HepG2 (cell line): ENCODE measurements at regions not wholly inside any gene's neighbourhood (a gene's known extent, or its start where the extent isn't known, plus 50 kb on each side); places are given as distances from the start of the nearest gene placed in this dataset.

Experiments used
- ATAC-seq: fragments of 200-7000 bp; cut with Tn5 transposase; 3 replicates; pipeline ENCODE4 v1.9.1; 2020; ENCODE audit warnings: mild to moderate bottlenecking, moderate library complexity
- BruUV-seq: library from RNA; stranded (reverse); fragments of 400-500 nt; replicated peaks from 2 replicates; lab custom pipeline; 2021; lab: Mats Ljungman, UMichigan
- CTCF ChIA-PET: fragments of 300-600 bp; formaldehyde crosslinking; extraction: SDS; loops from one replicate; lab custom pipeline; 2021; ENCODE audit warnings: low total read pairs, inconsistent platforms, low intra/inter-chr PET ratio; lab: Yijun Ruan, JAX
- POLR2A ChIA-PET: fragments of 350-600 bp; sonication (Branson Sonifier 250); formaldehyde crosslinking; loops from one replicate; lab custom pipeline; 2020; ENCODE audit warnings: antibody characterized with exemption, inconsistent platforms; lab: Yijun Ruan, JAX
- DNase-seq: peaks from one replicate; pipeline ENCODE4 v3.0.0-alpha.2; 2015; ENCODE audit warnings: low spot score
- FAIRE-seq: peaks from 3 replicates; lab custom pipeline; 2011; peaks lifted over from hg19 to GRCh38; lab: Jason Lieb, UNC
- H2AFZ ChIP-seq: one replicate; pipeline ENCODE4 v1.6.1; 2011; ENCODE audit warnings: low read length, inconsistent platforms
- H3K27ac ChIP-seq: fragments of 300-600 bp; 3 replicates; pipeline ENCODE4 v1.8.0; 2011; ENCODE audit warnings: mixed run types, mild to moderate bottlenecking, mixed read lengths, low read length, inconsistent platforms; ENCODE audit not compliant: insufficient read depth; ENCODE audit errors: extremely low read length
- H3K27me3 ChIP-seq, 2 experiments: fragments of 200-600 bp in 1 of 2; 2 replicates in 1 of 2; 3 replicates in 1 of 2; pipeline versions ENCODE4 v1.6.0 to v1.8.0; 2011; ENCODE audit warnings: low read length in 2 of 2, mild to moderate bottlenecking in 2 of 2, moderate library complexity in 2 of 2, inconsistent platforms in 1 of 2; ENCODE audit not compliant: insufficient read depth in 2 of 2, control insufficient read depth in 1 of 2
- H3K36me3 ChIP-seq, 2 experiments: fragments of 200-600 bp in 1 of 2; replicated peaks in 1 of 2; 2 replicates in 1 of 2; 3 replicates in 1 of 2; pipeline versions ENCODE4 v1.5.1 to v1.8.0; 2011; ENCODE audit warnings: low read length in 2 of 2, inconsistent platforms in 1 of 2; ENCODE audit not compliant: insufficient read depth in 2 of 2, control insufficient read depth in 1 of 2
- H3K4me1 ChIP-seq: 2 replicates; pipeline ENCODE4 v1.5.1; 2012; ENCODE audit warnings: low read length, inconsistent platforms; ENCODE audit not compliant: insufficient read depth
- H3K4me2 ChIP-seq: 2 replicates; pipeline ENCODE4 v1.6.0; 2011; ENCODE audit warnings: low read depth, low read length, inconsistent platforms
- H3K4me3 ChIP-seq, 3 experiments: fragments of 200-600 bp in 1 of 3; sonication (generic), shearing (Covaris generic) in 1 of 3; replicated peaks in 1 of 3; 2 replicates each; pipeline ENCODE4 v1.5.1; 2011 to 2016; ENCODE audit warnings: low read length in 3 of 3, inconsistent platforms in 2 of 3, low read depth in 2 of 3, mild to moderate bottlenecking in 2 of 3, control low read depth in 1 of 3, mixed read lengths in 1 of 3; ENCODE audit not compliant: insufficient read depth in 1 of 3
- H3K79me2 ChIP-seq: one replicate; pipeline ENCODE4 v1.6.1; 2011; ENCODE audit warnings: low read length, inconsistent platforms; ENCODE audit not compliant: insufficient read depth
- H3K9ac ChIP-seq: 2 replicates; pipeline ENCODE4 v1.6.0; 2011; ENCODE audit warnings: mild to moderate bottlenecking, low read depth, low read length, inconsistent platforms; ENCODE audit not compliant: insufficient read depth
- H3K9me3 ChIP-seq: 2 replicates; pipeline ENCODE4 v1.5.1; 2012; ENCODE audit warnings: mild to moderate bottlenecking, low read length
- H4K20me1 ChIP-seq: 2 replicates; pipeline ENCODE4 v1.6.0; 2011; ENCODE audit warnings: inconsistent platforms, mild to moderate bottlenecking, low read length, moderate library complexity; ENCODE audit not compliant: insufficient read depth
- ARID2 ChIP-seq: sonication (generic); formaldehyde crosslinking; IDR thresholded peaks from 2 replicates; pipeline ENCODE4 v1.8.1; 2022; ENCODE audit warnings: mild to moderate bottlenecking, missing genetic modification reagents, borderline replicate concordance
- CEBPZ ChIP-seq: IDR thresholded peaks from 2 replicates; pipeline ENCODE4 v1.6.1; 2012; ENCODE audit warnings: low read length, improper control_type of control experiment
- GATA4 ChIP-seq: sonication (generic); IDR thresholded peaks from 2 replicates; pipeline ENCODE4 v1.6.1; 2016; ENCODE audit warnings: antibody characterized with exemption, low read depth, borderline replicate concordance
- MLLT10 ChIP-seq: sonication (generic); formaldehyde crosslinking; IDR thresholded peaks from 2 replicates; pipeline ENCODE4 v1.4.0; 2020; ENCODE audit warnings: missing genetic modification reagents
- REL ChIP-seq: sonication (generic); formaldehyde crosslinking; conservative IDR thresholded peaks from 2 replicates; pipeline ENCODE4 v1.8.0; 2022; ENCODE audit warnings: mild to moderate bottlenecking, missing genetic modification reagents, moderate library complexity
- STAG1 ChIP-seq: sonication (generic); formaldehyde crosslinking; IDR thresholded peaks from 2 replicates; pipeline ENCODE4 v1.4.0; 2020; ENCODE audit warnings: missing genetic modification reagents
- TFE3 ChIP-seq: IDR thresholded peaks from 2 replicates; pipeline ENCODE4 v1.6.1; 2016
- ZBTB43 ChIP-seq: sonication (generic); formaldehyde crosslinking; conservative IDR thresholded peaks from 2 replicates; pipeline ENCODE4 v1.4.0; 2020; ENCODE audit warnings: missing genetic modification reagents
- ZNF512B ChIP-seq: sonication (generic); formaldehyde crosslinking; IDR thresholded peaks from 2 replicates; pipeline ENCODE4 v1.5.1; 2020; ENCODE audit warnings: missing genetic modification reagents, mild to moderate bottlenecking, borderline replicate concordance
- ZNF644 ChIP-seq: IDR thresholded peaks from 2 replicates; pipeline ENCODE4 v1.6.1; 2016; ENCODE audit warnings: low read depth
- ZNF747 ChIP-seq: sonication (generic); formaldehyde crosslinking; IDR thresholded peaks from 2 replicates; pipeline ENCODE4 v1.8.1; 2023; ENCODE audit warnings: missing genetic modification reagents, mild to moderate bottlenecking, borderline replicate concordance
- WGBS: methylation state at CpG from one replicate; pipeline ENCODE4 v1.1.6; 2017; ENCODE audit warnings: low lambda C conversion rate; 5-methylcytosine and 5-hydroxymethylcytosine counted together
- in situ Hi-C: cut with HindIII; loops from 2 replicates; pipeline ENCODE4 v1.10.0; 2017; ENCODE audit warnings: low pct_unique_long_range_greater_than_20kb; ENCODE audit not compliant: extremely low pct_ligation_motif_present
- intact Hi-C: fragments of 100-400 bp; cut with micrococcal nuclease; formaldehyde crosslinking; loops from one replicate; pipeline ENCODE4 v1.10.0; 2022; ENCODE audit not compliant: unreplicated experiment
- TF ChIP-seq, protein P1 (sequence below): sonication (generic); formaldehyde crosslinking; IDR thresholded peaks from 2 replicates; pipeline ENCODE4 v1.4.0; 2020; ENCODE audit warnings: missing genetic modification reagents, borderline replicate concordance

GRCh38 chr1:57500136-57500830 lies 76.4 kb upstream of the DAB1 start:
- Histone ChIP-seq H2AFZ (no peak overlapping the region), H3K27ac (no peak overlapping the region), H3K36me3 (no peaks in the 10 kb centered on the region), H3K4me1 (no peaks in the 10 kb centered on the region), H3K27me3 (no peaks in the 10 kb centered on the region), H3K79me2 (no peaks in the 10 kb centered on the region), H4K20me1 (no peaks in the 10 kb centered on the region), H3K4me2 (no peak overlapping the region), H3K9me3 (no peaks in the 10 kb centered on the region), H3K4me3 (no peak overlapping the region), H3K9ac (no peak overlapping the region)
- ATAC-seq (no peak), DNase-seq (no peak), FAIRE-seq (no peak)
- 1% methylated on average over 6 of the region's 6 CpGs for WGBS
- no TSS peak for BruUV-seq
- ChIA-PET POLR2A (no interaction called here), CTCF (no interaction called here)
- intact Hi-C loops (no loop called here), in situ Hi-C loops (no loop called here)
- TF ChIP-seq REL, result no peak
- TF ChIP-seq STAG1 (CRISPR knock-in tag), result no peak
- TF ChIP-seq MLLT10 (CRISPR knock-in tag), result no peak
- no peak for TF ChIP-seq ZNF644
- TF ChIP-seq GATA4, result no peak
- no peak for TF ChIP-seq CEBPZ
- TF ChIP-seq ARID2 (CRISPR knock-in tag), result no peak
- no peak for TF ChIP-seq ZNF512B (CRISPR knock-in tag)
- no peak for TF ChIP-seq ZBTB43 (CRISPR knock-in tag)
- TF ChIP-seq, protein P1, sequence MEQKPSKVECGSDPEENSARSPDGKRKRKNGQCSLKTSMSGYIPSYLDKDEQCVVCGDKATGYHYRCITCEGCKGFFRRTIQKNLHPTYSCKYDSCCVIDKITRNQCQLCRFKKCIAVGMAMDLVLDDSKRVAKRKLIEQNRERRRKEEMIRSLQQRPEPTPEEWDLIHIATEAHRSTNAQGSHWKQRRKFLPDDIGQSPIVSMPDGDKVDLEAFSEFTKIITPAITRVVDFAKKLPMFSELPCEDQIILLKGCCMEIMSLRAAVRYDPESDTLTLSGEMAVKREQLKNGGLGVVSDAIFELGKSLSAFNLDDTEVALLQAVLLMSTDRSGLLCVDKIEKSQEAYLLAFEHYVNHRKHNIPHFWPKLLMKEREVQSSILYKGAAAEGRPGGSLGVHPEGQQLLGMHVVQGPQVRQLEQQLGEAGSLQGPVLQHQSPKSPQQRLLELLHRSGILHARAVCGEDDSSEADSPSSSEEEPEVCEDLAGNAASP (CRISPR knock-in tag), result no peak
- TF ChIP-seq ZNF747 (CRISPR knock-in tag), result no peak
- no peak for TF ChIP-seq TFE3 (CRISPR knock-in tag)
